Islet precursor cell (in vitro differentiated cells): ENCODE measurements at regions not wholly inside any gene's neighbourhood (a gene's known extent, or its start where the extent isn't known, plus 50 kb on each side); places are given as distances from the start of the nearest gene placed in this dataset.

Source experiments
- DNase-seq: peaks from one replicate; pipeline ENCODE4 v3.0.0-alpha.2; 2018

DNA sequence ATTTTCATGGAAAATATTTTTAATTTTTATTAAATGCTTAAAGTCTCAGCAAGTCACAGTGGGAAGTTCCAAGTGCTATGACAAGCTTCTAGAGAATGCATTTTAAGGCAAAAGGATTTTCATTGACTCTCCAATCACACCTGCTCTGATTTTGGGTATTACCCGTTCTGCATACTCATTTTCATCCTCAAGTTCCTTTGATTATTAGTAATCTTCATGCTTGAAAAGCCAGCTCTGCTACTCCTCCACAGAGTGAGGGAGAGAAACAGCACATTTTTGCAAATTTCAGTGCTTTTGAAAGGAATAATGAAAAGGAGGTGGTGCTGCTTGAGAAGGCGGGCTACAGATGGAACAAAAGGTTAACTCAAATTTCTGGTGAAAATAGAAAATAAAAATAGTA is 450.7 kb downstream of the NSUN3 start:
- no peak for DNase-seq

DNA sequence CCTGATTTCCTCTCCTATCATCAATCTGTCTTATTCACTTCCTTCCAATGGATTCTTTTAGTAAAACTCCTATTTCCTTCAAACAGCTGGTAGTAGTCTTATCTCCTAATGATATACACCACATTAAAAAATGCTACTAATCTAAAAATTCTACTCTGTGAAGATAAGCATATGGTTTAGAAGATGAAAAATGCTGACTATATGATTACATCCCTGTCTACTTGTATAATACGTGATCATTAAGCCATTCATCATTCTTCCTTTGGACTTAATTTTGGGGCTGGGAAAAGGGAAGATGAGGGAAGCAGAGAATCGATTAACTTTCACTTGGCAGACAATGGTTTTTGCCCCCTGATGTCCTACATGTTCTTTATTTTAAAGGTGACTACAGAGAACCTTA is 453.1 kb downstream of the NSUN3 start:
- DNase-seq, result no peak

- DNase-seq, result no peak
These were observed 457.5 kb downstream of the NSUN3 start for GRCh38 chr3:94520364-94520763.

DNA sequence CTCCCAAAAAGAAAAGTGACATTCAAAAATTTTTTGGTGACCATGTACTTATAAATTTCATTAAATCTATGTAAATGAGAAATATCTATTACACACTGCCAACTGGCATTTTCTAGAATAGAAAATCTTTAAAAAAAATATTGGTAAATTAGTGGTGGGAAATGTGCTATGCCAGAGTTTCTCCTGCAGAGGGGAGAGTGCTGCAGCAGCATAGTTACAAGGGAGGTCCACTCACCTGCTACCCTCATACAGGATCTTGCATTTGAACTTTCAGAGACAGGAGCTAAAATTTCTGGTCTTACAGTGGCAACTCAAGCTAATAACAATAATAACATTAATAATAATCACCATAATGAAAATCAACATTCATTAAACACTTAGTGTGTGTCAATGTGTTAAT is 459.6 kb downstream of the NSUN3 start:
- DNase-seq, result no peak

- no peak for DNase-seq
These were observed 461.4 kb downstream of the NSUN3 start for GRCh38 chr3:94524102-94524919.

- DNase-seq, result peak; percentile 63
These were observed 462.2 kb downstream of the NSUN3 start for GRCh38 chr3:94525043-94525442.

GRCh38 chr3:94529816-94530215 is 467.0 kb downstream of the NSUN3 start:
- DNase-seq, result no peak

DNA sequence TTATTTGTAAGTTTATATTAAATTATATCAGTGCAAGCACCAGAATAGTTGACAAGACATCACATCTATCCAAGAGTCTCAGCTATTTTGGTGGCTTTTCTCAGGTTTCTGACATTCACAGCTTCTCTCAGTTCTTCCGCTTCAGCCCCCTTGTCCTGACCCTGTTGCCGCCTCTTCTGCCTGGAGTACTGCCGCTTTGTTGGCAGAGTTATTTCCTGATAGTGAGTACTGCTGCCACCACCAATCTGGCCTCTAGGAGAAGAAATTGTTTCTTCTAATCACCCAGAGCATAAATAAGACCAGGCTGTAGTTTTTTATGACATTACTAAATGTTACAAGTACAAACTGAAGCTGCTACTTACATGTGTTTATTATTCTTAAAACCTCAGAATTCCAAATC is 470.1 kb downstream of the NSUN3 start:
- no peak for DNase-seq

- no peak for DNase-seq
These were observed 477.1 kb downstream of the NSUN3 start for GRCh38 chr3:94539937-94540336.

GRCh38 chr3:94543161-94543560 is 480.3 kb downstream of the NSUN3 start:
- no peak for DNase-seq

DNA sequence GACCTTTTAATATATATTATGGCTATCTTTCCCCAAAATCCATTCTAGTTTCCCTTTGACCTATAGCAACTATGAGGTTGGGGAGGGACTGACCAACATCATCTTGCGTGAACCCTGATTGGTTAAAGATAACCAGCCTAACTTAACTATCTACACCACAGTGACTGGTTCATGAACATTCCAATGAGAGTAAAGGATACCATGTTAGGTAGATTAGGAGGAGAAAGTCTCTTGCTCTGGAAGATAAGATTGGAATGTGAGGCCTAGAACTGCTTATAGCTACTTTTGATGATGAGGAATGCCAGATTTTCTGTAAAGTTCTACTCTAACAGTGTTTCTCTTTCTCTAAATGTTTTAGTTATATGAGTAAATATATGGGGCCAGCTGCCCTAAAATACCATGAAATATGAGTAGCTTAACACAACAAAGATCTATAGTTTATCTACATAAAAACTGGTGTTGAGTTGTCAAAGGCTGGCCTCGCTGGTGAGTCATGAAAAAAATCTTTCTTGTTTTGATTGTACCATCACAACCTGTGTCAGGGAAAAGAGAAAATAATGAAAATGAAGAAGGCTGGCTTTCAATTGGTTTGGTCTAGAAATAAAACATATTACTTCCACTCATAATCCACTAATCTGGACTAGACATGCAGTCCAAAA is 481.4 kb downstream of the NSUN3 start:
- no peak for DNase-seq

GRCh38 chr3:94548581-94549316 is 485.9 kb downstream of the NSUN3 start:
- DNase-seq, result no peak

- DNase-seq, result peak; percentile 57
These were observed 498.2 kb downstream of the NSUN3 start for GRCh38 chr3:94561094-94561493.

DNA sequence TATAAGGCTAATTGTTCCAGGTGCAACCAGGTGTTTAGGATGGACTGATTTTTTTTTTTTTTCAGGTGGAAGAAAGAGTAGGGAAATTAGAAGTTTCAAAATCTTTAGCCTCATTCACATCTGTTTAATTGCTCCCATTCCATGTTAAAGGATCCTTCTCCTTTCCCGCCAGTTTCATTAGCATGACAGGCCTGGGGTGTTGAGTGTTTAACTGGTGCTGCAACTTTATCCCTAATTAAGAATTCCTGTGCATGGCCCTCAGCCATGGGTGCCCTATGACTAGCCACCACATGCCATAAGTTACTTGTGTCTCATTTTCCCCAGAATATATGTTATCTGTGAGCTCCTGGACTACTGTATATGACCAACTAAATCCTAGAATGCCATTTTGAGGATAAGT is 501.4 kb downstream of the NSUN3 start:
- DNase-seq, result no peak

DNA sequence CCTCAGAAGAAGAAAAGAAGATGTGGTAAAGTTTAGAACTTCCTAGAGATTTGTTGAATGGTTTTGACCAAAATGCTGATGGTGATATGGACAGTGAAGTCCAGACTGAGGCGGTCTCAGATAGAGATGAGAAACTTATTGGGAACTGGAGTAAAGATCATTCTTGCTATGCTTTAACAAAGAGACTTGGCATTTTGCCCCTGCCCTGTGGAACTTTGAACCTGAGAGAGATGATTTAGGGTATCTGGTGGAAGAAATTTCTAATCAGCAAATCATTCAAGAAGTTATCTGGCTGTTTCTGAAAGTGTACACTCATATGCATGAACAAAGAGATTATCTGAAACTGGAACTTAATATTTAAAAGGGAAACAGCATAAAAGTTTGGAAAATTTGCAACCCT is 505.2 kb downstream of the NSUN3 start:
- no peak for DNase-seq

GRCh38 chr3:94573337-94573736 is 510.5 kb downstream of the NSUN3 start:
- DNase-seq, result no peak

DNA sequence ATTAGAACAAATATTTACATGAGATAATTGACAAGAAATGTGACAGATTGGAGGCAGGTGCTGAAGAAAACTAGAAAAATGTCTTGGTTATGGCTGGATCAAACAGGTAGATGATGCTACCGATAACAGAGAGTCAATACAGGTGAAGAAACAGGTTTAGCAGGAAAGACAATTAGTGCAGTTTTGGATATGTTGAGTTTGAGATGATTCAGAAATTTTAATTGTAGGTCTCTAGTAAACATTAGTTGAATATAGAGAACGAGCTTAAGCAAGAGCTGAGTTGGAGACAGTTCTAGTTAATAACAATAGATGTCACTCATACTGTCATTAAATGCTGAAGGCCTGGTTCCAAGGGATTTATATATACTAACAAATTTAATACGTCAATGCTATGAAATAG is 524.4 kb downstream of the NSUN3 start:
- DNase-seq, result no peak

DNA sequence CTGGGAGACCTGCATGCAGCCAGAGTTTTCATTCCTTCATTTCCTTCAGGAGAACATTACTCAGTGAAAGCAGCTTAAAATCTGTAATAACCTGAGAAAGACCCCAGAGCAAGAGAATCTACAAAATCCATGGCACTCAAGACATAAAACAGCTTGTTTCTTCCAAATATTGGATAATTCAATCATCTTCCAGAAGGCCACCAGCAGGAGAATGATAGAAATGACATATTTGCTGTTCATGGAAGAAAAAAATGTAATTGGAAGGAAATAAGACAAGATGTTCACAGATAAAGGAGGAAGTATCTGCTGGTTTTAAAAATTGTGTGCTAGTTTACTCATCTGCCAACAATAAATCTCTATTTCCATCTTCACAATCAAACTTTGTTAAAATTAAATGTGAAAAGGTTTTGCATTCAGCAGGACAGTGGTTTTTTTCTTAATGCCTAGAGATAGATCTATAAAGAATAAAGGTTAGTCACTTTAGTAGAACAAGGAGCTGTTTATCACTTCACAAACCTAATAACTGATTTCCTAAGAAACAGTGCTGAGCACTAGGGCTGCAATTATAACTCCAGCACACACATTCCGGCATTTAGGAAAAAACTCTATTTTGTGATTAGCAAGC is 530.8 kb downstream of the NSUN3 start:
- DNase-seq, result no peak

DNA sequence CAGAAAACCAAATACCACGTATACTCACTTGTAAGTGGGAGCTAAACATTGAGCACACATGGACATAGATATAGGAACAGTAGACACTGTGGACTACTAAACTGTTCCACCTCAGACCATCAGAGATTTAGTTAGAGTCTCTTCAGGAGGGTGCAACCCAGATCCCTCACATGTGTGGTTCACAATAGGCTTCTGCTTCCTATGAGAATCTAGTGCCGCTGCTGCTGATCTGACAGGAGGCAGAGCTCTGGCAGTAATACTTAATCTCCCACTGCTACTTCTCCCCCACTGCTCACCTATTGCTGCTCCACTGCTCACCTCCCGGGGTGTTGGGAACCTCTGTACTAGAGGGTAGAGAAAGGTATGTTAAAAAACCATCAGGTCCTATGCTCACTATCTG is 533.3 kb downstream of the NSUN3 start:
- DNase-seq, result no peak

- DNase-seq, result no peak
These were observed 534.2 kb downstream of the NSUN3 start for GRCh38 chr3:94596887-94597566.

- DNase-seq, result no peak
These were observed 544.9 kb downstream of the NSUN3 start for GRCh38 chr3:94607778-94608177.

- DNase-seq, result no peak
These were observed 547.0 kb downstream of the NSUN3 start for GRCh38 chr3:94609908-94610307.

DNA sequence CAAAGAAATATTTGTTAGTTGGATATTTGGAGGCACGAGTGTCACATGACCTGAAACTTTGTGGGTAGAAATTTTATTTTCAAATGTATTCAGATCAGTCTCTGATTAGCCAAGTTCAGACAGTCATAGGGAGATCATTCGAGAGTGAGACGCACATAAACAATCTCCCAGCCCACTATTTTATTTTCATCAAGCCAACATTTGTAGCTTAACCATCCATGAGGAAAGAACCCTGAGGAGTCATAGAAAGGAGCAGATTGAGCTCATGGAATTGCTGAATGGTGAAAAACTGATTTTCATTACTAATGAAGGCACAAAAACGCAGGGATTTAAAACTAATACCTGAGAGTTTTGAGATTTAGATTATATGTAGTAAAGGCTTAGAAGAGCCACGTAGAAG is 548.7 kb downstream of the NSUN3 start:
- DNase-seq, result no peak
